H1 (cell line): ENCODE measurements at regions not wholly inside any gene's neighbourhood (a gene's known extent, or its start where the extent isn't known, plus 50 kb on each side); places are given as distances from the start of the nearest gene placed in this dataset.

Source experiments
- CTCF ChIA-PET: fragments of 300-600 bp; sonication (Branson Sonifier 250); formaldehyde crosslinking; loops from one replicate; lab custom pipeline; 2021; ENCODE audit not compliant: partially characterized antibody; lab: Charles Lee
- POLR2A ChIA-PET: fragments of 300-600 bp; sonication (Branson Sonifier 250); formaldehyde crosslinking; loops from one replicate; lab custom pipeline; 2021; ENCODE audit warnings: inconsistent platforms; ENCODE audit not compliant: partially characterized antibody; lab: Charles Lee
- DNase-seq, 2 experiments: peaks; one replicate each; pipeline versions ENCODE4 v3.0.0 to v3.0.0-alpha.2; 2010 to 2022; ENCODE audit warnings: low spot score in 2 of 2, low read depth in 1 of 2, mixed read lengths in 1 of 2
- FAIRE-seq: peaks from 2 replicates; lab custom pipeline; 2011; peaks lifted over from hg19 to GRCh38; lab: Jason Lieb, UNC
- H2AFZ ChIP-seq: 2 replicates; pipeline ENCODE4 v1.8.1; 2012; ENCODE audit warnings: low read length, inconsistent platforms
- H2AK5ac ChIP-seq: 2 replicates; pipeline ENCODE4 v1.6.1; 2013; ENCODE audit warnings: low read depth, low read length
- H2BK120ac ChIP-seq: replicated peaks from 2 replicates; pipeline ENCODE3; 2013; ENCODE audit warnings: low read depth, low read length, inconsistent platforms
- H2BK12ac ChIP-seq: 2 replicates; pipeline ENCODE4 v1.6.1; 2013; ENCODE audit warnings: low read depth, low read length
- H2BK15ac ChIP-seq: 2 replicates; pipeline ENCODE4 v1.6.1; 2013; ENCODE audit warnings: low read length
- H2BK20ac ChIP-seq: 2 replicates; pipeline ENCODE4 v1.6.1; 2013; ENCODE audit warnings: low read length
- H2BK5ac ChIP-seq: 2 replicates; pipeline ENCODE4 v1.6.1; 2013; ENCODE audit warnings: low read depth, low read length
- H3K14ac ChIP-seq: 2 replicates; pipeline ENCODE4 v1.6.1; 2013; ENCODE audit warnings: inconsistent platforms; ENCODE audit not compliant: insufficient read length
- H3K18ac ChIP-seq: 2 replicates; pipeline ENCODE4 v1.6.1; 2013; ENCODE audit warnings: low read length; ENCODE audit errors: extremely low read depth
- H3K23ac ChIP-seq: 2 replicates; pipeline ENCODE4 v1.6.1; 2013; ENCODE audit warnings: inconsistent platforms; ENCODE audit not compliant: insufficient read length
- H3K23me2 ChIP-seq: 2 replicates; pipeline ENCODE4 v1.6.1; 2013; ENCODE audit warnings: low read depth, low read length
- H3K27ac ChIP-seq: 2 replicates; pipeline ENCODE4 v1.6.1; 2011; ENCODE audit warnings: low read depth, low read length, inconsistent platforms
- H3K27me3 ChIP-seq, 4 experiments: replicated peaks in 1 of 4; 1 replicate in 1 of 4; 2 replicates in 3 of 4; pipeline versions ENCODE4 v1.6.1 to v1.8.1; 2011 to 2013; ENCODE audit warnings: low read length in 3 of 4, mild to moderate bottlenecking in 3 of 4, inconsistent platforms in 2 of 4, mixed read lengths in 2 of 4, moderate library complexity in 1 of 4; ENCODE audit not compliant: control insufficient read depth in 3 of 4, insufficient read depth in 3 of 4; ENCODE audit errors: extremely low read depth in 1 of 4
- H3K36me3 ChIP-seq, 4 experiments: 2 replicates each; pipeline versions ENCODE4 v1.6.1 to v1.8.1; 2011 to 2013; ENCODE audit warnings: mild to moderate bottlenecking in 4 of 4, low read length in 3 of 4, moderate library complexity in 2 of 4, control low read depth in 1 of 4, inconsistent platforms in 1 of 4; ENCODE audit not compliant: insufficient read depth in 4 of 4, control insufficient read depth in 2 of 4
- H3K4ac ChIP-seq: replicated peaks from 2 replicates; pipeline ENCODE3; 2013; ENCODE audit warnings: low read length, low read depth, mixed read lengths, inconsistent platforms; ENCODE audit not compliant: insufficient read length
- H3K4me1 ChIP-seq, 4 experiments: replicated peaks in 1 of 4; 1 replicate in 1 of 4; 2 replicates in 3 of 4; pipeline versions ENCODE4 v1.6.1 to v1.8.1; 2011 to 2013; ENCODE audit warnings: low read length in 3 of 4, inconsistent platforms in 2 of 4, mixed read lengths in 1 of 4; ENCODE audit not compliant: insufficient read depth in 4 of 4, control insufficient read depth in 3 of 4
- H3K4me2 ChIP-seq, 2 experiments: 2 replicates each; pipeline versions ENCODE4 v1.6.1 to v1.8.1; 2011 to 2013; ENCODE audit warnings: low read depth in 2 of 2, low read length in 2 of 2, control low read depth in 1 of 2, inconsistent platforms in 1 of 2, mild to moderate bottlenecking in 1 of 2; ENCODE audit not compliant: insufficient read depth in 1 of 2
- H3K4me3 ChIP-seq, 4 experiments: fragments of 200-600, 300-600 bp in 1 of 4; sonication (generic), shearing (Covaris generic), sonication (Bioruptor Twin) in 1 of 4; 2 replicates each; pipeline versions ENCODE4 v1.5.1 to v1.8.1; 2011 to 2016; ENCODE audit warnings: low read length in 4 of 4, low read depth in 3 of 4, control low read depth in 2 of 4, inconsistent platforms in 2 of 4, mild to moderate bottlenecking in 2 of 4, mixed read lengths in 1 of 4, moderate library complexity in 1 of 4; ENCODE audit not compliant: insufficient read depth in 2 of 4; ENCODE audit errors: extremely low read depth in 1 of 4
- H3K56ac ChIP-seq: replicated peaks from 2 replicates; pipeline ENCODE3; 2013; ENCODE audit warnings: low read depth, mild to moderate bottlenecking, mixed read lengths, low read length, inconsistent platforms; ENCODE audit not compliant: insufficient read length
- H3K79me1 ChIP-seq: 2 replicates; pipeline ENCODE4 v1.6.1; 2013; ENCODE audit warnings: low read depth, low read length, control low read depth
- H3K79me2 ChIP-seq, 2 experiments: 2 replicates each; pipeline versions ENCODE4 v1.6.1 to v1.8.1; 2012 to 2013; ENCODE audit warnings: low read length in 2 of 2, mild to moderate bottlenecking in 2 of 2, inconsistent platforms in 1 of 2; ENCODE audit not compliant: insufficient read depth in 2 of 2, control insufficient read depth in 1 of 2
- H3K9ac ChIP-seq, 4 experiments: replicated peaks in 1 of 4; 1 replicate in 1 of 4; 2 replicates in 3 of 4; pipeline versions ENCODE4 v1.6.1 to v1.8.1; 2011 to 2013; ENCODE audit warnings: low read depth in 3 of 4, low read length in 3 of 4, control low read depth in 2 of 4, mild to moderate bottlenecking in 2 of 4, moderate library complexity in 2 of 4, inconsistent platforms in 1 of 4; ENCODE audit errors: extremely low read depth in 1 of 4
- H3K9me3 ChIP-seq, 2 experiments: 2 replicates each; pipeline versions ENCODE4 v1.6.1 to v1.8.1; 2012 to 2013; ENCODE audit warnings: mild to moderate bottlenecking in 2 of 2, moderate library complexity in 2 of 2, control low read depth in 1 of 2, inconsistent platforms in 1 of 2, low read depth in 1 of 2, low read length in 1 of 2, mixed read lengths in 1 of 2; ENCODE audit not compliant: insufficient read depth in 2 of 2
- H4K20me1 ChIP-seq, 2 experiments: replicated peaks in 1 of 2; 2 replicates each; pipeline versions ENCODE3 to v1.8.1; 2011 to 2013; ENCODE audit warnings: inconsistent platforms in 2 of 2, low read length in 2 of 2, mild to moderate bottlenecking in 1 of 2; ENCODE audit not compliant: insufficient read depth in 2 of 2, control insufficient read depth in 1 of 2
- H4K5ac ChIP-seq: 2 replicates; pipeline ENCODE4 v1.6.1; 2013; ENCODE audit warnings: low read length, low read depth, mixed read lengths, inconsistent platforms; ENCODE audit not compliant: insufficient read length
- H4K8ac ChIP-seq: 2 replicates; pipeline ENCODE4 v1.8.0; 2013; ENCODE audit warnings: mild to moderate bottlenecking, moderate library complexity, low read length, inconsistent platforms; ENCODE audit not compliant: insufficient read depth; ENCODE audit errors: extremely low read depth
- H4K91ac ChIP-seq: replicated peaks from 2 replicates; pipeline ENCODE3; 2013; ENCODE audit warnings: low read length, mixed read lengths, inconsistent platforms; ENCODE audit not compliant: insufficient read length
- CHD2 ChIP-seq: IDR thresholded peaks from 2 replicates; pipeline ENCODE4 v1.6.1; 2012; ENCODE audit warnings: low read length, improper control_type of control experiment
- MAFK ChIP-seq: IDR thresholded peaks from 2 replicates; pipeline ENCODE4 v1.6.1; 2012; ENCODE audit warnings: low read depth, mild to moderate bottlenecking, improper control_type of control experiment, low read length
- POLR2AphosphoS5 ChIP-seq: IDR thresholded peaks from 2 replicates; pipeline ENCODE4 v1.6.1; 2011; ENCODE audit warnings: low read depth, low read length
- RAD21 ChIP-seq, 2 experiments: IDR thresholded peaks in 1 of 2; conservative IDR thresholded peaks in 1 of 2; 2 replicates each; pipeline ENCODE4 v1.6.1; 2011; ENCODE audit warnings: low read depth in 2 of 2, low read length in 2 of 2, improper control_type of control experiment in 1 of 2, inconsistent platforms in 1 of 2, mild to moderate bottlenecking in 1 of 2, moderate library complexity in 1 of 2
- RBBP5 ChIP-seq: IDR thresholded peaks from 2 replicates; pipeline ENCODE4 v1.7.1; 2012; ENCODE audit warnings: low read depth, mild to moderate bottlenecking, inconsistent platforms, low read length, moderate library complexity, borderline replicate concordance
- RNF2 ChIP-seq: fragments of 200-900, 300-1000 bp; sonication (generic); IDR thresholded peaks from 2 replicates; pipeline ENCODE4 v1.7.1; 2016; ENCODE audit warnings: borderline replicate concordance, low read depth, mild to moderate bottlenecking, antibody characterized with exemption, low read length; ENCODE audit not compliant: poor library complexity, severe bottlenecking; ENCODE audit errors: missing control alignments
- RXRA ChIP-seq: IDR thresholded peaks from 2 replicates; pipeline ENCODE4 v1.6.1; 2011; ENCODE audit warnings: low read depth, mild to moderate bottlenecking, low read length, moderate library complexity; ENCODE audit not compliant: insufficient read depth
- SP1 ChIP-seq: IDR thresholded peaks from 2 replicates; pipeline ENCODE4 v1.6.1; 2011; ENCODE audit warnings: low read depth, low read length
- TBP ChIP-seq: IDR thresholded peaks from 2 replicates; pipeline ENCODE4 v1.6.1; 2011; ENCODE audit warnings: low read depth, low read length, improper control_type of control experiment
- WGBS, 2 experiments: shearing (Covaris generic) in 1 of 2; methylation state at CpG; one replicate each; pipeline versions ENCODE4 v1.1.6 to v1.1.7; 2013 to 2015; ENCODE audit warnings: low lambda C conversion rate in 2 of 2, mixed read lengths in 2 of 2, inconsistent platforms in 1 of 2, low coverage in 1 of 2, missing lambda C conversion rate in 1 of 2; ENCODE audit not compliant: insufficient replicate concordance in 2 of 2, insufficient coverage in 1 of 2, insufficient read length in 1 of 2; ENCODE audit errors: extremely low coverage in 1 of 2, missing lambda C conversion rate in 1 of 2; 5-methylcytosine and 5-hydroxymethylcytosine counted together

DNA sequence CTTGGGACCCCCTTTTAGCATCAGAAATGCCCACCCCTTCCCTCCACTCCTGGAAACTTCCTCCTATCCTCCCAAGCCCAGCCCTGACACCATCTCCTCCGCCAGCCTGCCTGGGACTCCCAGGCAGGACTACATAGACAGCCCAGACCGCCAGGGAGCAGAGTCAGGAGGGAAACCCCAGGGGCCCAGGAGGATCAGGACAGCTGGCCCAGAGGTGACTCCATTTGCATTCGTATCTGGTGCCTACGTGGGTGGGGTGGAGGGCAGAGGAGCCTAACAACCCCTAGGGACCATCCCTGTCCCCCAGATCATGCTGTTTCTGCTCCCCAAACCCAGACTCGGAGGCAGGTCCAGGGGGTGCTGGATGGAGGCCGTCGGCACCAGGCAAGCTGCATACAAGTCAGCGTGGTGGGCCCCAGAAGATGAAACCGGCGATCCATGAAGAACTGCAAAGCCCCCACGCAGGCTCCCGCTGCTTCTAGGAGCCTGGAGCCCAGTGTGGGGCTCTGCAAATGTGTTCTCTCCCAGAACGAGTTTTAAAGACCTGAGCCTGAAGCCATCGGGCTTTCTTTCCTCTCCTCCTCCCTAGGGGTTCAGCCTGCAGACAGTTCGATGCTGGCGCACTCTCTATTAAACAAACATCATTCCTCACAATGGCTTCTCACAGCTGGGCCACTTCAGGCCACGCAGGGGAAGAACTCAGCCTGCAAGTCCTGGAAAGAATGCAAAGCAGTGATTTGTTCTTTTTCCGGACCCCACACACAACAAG lies 1506.8 kb downstream of the BRD1 start:
- CTCF ChIA-PET, result interaction anchor here (0.8 to 1.0 kb wide), 2 partner anchors 9 to 14 kb away, joined by 3 read pairs; no protein-coding TSS in a partner anchor
- no peak overlapping the region for H3K23ac ChIP-seq
- no peaks in the 10 kb centered on the region for H3K36me3 ChIP-seq
- H2BK12ac ChIP-seq, result no peak overlapping the region
- H2AFZ ChIP-seq, result no peak overlapping the region
- no peak overlapping the region for H3K14ac ChIP-seq
- H4K8ac ChIP-seq, result no peak overlapping the region; the same call in 1 of the 2 replicates
- no peak overlapping the region; the same call in 1 of the 2 replicates for H2BK20ac ChIP-seq
- H3K4ac ChIP-seq, result no peak overlapping the region
- H3K4me3 ChIP-seq, result no peak overlapping the region
- no peak overlapping the region for H2BK5ac ChIP-seq
- no peak overlapping the region for H3K27ac ChIP-seq
- no peaks in the 10 kb centered on the region for H3K79me2 ChIP-seq
- no peak overlapping the region for H4K5ac ChIP-seq
- H3K56ac ChIP-seq, result no peak overlapping the region
- no peak overlapping the region for H3K18ac ChIP-seq
- DNase-seq (no peak), FAIRE-seq (no peak)
- H4K91ac ChIP-seq, result no peak overlapping the region
- no peak overlapping the region for H2AK5ac ChIP-seq
- H2BK15ac ChIP-seq, result no peak overlapping the region
- H3K9ac ChIP-seq, result no peak overlapping the region
- peaks cover 0 to 4% (median 0%) of the 10 kb centered on the region in 4 experiments; a peak in 1 of 7 replicates for H3K4me1 ChIP-seq
- 84% methylated on average over 18 of the region's 18 CpGs; no CpG with 5 or more reads in 1 of the 2 experiments for WGBS, 2 experiments
- POLR2A ChIA-PET, result no interaction called here
- TF ChIP-seq RAD21 (IDR thresholded peaks at IDR 0.05 in 1 of 2, conservative IDR thresholded peaks at IDR 0.05 in 1 of 2; ENCODE audit: low read depth in 2 of 2, low read length in 2 of 2) (no peak), MAFK (no peak), RXRA (no peak), TBP (no peak), POLR2AphosphoS5 (no peak), RNF2 (no peak), CHD2 (no peak), RBBP5 (no peak), SP1 (no peak)
- H2BK120ac ChIP-seq, result no peak overlapping the region
- no peaks in the 10 kb centered on the region for H3K23me2 ChIP-seq
- H4K20me1 ChIP-seq, result no peaks in the 10 kb centered on the region
- H3K9me3 ChIP-seq, result peaks cover 0 to 2% of the 10 kb centered on the region in 2 experiments; a peak in 1 of 4 replicates
- no peak overlapping the region for H3K4me2 ChIP-seq
- no peaks in the 10 kb centered on the region; a peak in 1 of 7 replicates for H3K27me3 ChIP-seq
- H3K79me1 ChIP-seq, result no peaks in the 10 kb centered on the region
